Activated CD8-positive, alpha-beta memory T cell treated with anti-CD3 and anti-CD28 coated beads for 36 hours (primary cell): ENCODE measurements at regions not wholly inside any gene's neighbourhood (a gene's known extent, or its start where the extent isn't known, plus 50 kb on each side); places are given as distances from the start of the nearest gene placed in this dataset.

Source experiments
- CTCF ChIA-PET: fragments of 350-600 bp; sonication (Branson Sonifier 250); formaldehyde crosslinking; loops from one replicate; lab custom pipeline; 2021; ENCODE audit warnings: antibody characterized with exemption; lab: Charles Lee
- POLR2A ChIA-PET: fragments of 350-600 bp; sonication (Branson Sonifier 250); formaldehyde crosslinking; loops from one replicate; lab custom pipeline; 2021; ENCODE audit warnings: antibody characterized with exemption; lab: Charles Lee

DNA sequence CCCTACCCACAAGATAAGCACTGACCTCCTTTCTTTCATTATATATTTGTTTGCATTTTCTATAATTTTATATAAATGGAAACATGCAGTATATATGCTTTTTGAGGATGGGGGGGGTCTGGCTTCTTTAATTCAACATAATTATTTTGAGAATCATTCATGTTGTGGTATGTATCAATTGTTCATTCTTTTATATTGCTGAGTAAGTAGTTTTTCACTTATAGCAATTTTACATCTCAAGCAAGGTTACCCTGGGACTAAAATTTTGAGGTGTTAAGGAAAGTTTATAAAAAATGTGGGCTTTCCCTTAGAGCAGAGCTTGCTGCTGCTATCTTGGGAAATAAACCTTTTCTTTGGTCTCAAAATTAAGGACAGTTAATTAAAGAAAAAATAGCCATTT is 89.9 kb upstream of the EGLN3 start:
- POLR2A ChIA-PET = no interaction called here
- CTCF ChIA-PET = no interaction called here

DNA sequence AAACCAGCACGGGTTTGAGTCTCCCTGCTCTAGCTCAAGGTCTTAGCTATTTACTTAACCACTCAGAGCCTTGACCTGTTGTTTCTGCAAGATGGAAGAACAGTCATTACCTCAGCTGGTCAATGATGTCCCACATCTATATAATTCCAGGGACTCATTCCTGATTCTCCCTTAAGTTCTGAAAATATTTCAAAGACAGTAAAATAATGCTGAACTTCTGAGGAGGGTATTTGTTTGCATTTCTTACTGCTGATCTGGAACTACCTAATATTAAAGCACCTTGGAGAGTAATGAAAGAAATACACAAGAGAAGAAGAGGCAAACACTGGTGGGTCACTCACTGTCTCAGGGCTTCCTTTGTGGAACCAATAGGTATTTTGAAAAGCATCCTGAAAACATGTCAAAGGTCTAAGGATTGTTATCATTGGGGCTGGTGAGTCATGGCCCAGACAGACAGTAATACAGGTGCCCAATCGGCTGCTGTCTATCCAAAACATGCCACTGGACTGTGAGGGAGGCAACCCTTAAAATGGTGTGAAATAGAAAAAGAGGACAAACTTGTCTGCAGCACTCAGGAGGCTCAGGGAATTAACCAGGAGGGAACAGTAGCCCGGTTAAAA is 88.7 kb upstream of the EGLN3 start:
- POLR2A ChIA-PET = no interaction called here
- CTCF ChIA-PET = no interaction called here

DNA sequence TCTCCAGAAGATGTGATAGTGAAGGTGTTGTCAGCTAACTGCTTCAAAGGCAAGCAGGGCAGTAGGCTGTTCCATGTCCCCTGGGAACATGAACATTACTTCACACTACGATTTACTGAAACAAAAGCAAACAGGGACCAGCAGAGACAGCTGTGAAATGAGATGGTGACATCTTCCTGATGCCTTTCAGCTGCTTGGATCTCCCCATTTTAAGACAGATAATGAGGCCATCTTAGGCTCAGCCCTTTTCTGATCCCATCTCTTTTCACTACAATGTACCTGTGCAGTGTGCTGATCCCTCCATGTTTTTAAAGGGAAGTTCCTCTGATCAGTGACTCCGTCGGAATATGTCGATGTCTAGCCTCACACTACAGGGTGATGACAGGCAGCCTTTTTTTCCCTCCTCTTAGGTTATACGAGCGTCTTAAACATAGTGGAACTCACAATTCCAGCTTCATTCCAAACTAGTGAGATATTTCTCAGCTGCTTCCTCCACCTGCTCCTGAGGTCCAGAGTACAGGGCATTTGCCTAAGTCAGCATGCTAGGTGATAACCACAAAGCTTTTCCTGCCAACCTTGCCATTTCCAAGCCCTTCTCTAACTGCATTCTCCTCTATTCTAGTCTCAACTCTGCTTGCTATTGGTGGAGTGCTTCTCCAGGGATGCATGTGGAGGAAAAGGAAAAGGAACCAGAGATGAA is 87.6 kb upstream of the EGLN3 start:
- ChIA-PET POLR2A (no interaction called here), CTCF (no interaction called here)

DNA sequence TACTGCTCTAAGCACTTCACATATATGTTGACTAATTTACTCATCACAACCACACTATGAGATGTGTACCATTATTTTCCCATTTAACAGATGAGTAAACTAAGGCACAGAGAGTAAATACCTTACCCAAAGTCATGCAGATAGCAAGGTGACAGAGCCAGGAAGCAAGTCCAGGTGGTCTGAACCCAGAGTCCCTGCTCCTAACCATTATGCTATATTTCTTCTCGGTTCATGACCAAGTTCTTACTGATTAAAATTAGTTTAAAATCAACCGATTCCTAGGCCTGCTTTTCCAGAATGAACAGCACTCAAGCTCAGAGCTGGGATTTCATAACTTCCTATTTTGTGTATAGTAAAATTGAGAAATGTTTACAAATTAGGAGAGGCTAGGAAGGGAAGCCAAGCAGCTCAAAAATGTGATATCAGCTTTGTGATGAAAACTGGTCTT is 85.5 kb upstream of the EGLN3 start:
- ChIA-PET CTCF (no interaction called here), POLR2A (no interaction called here)

DNA sequence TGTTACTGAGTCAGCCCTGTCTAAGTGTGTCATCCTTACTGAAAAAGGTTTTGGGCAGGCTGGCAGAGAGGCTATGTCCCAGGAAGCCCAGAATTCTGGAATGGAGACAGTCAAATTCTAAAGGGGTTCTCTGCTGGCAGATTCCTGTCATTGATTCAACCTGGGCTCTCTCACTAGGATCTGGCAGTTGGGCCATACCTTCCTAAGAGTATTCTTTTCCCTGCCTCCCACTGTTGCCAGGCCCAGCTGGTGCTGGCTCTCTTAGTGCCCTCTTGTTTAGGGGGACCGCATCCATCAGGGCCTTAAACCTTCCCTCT is 85.0 kb upstream of the EGLN3 start:
- ChIA-PET POLR2A (no interaction called here), CTCF (no interaction called here)

DNA sequence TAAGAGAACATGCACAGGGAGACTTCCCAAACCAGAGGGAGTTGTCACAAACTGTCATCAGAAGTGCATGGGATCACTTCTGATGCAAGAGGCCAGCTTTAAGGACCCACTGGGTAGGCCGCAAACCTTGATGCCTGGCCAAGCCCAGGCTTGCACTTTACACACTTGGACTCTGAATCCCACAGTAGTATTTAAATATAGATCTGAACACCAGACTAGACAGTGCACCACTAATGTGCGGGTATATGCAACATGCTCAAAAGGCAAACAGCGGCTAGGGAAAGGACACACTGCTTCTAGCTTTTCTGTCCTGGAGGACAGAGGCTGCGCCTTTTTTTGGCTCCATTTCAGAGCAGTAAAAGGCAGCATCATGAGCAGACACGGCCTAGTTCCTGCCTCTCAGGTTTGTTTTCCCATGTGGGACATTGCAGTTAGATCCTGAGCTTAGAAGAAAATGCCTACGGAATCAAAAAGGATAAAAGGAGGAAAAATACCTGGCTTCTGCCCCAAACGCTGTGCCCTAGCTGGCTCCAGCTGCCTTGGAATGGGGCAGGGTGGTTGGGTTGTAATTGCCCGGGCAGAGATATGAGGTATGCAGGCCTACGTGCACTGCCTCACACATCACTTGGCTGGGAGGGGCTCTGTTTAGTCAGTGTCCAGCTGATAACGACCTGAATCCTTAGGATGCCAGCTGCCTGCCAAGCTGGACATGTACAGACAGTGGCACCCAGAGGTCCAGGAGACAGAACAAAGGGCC is 84.5 kb upstream of the EGLN3 start:
- CTCF ChIA-PET = no interaction called here

DNA sequence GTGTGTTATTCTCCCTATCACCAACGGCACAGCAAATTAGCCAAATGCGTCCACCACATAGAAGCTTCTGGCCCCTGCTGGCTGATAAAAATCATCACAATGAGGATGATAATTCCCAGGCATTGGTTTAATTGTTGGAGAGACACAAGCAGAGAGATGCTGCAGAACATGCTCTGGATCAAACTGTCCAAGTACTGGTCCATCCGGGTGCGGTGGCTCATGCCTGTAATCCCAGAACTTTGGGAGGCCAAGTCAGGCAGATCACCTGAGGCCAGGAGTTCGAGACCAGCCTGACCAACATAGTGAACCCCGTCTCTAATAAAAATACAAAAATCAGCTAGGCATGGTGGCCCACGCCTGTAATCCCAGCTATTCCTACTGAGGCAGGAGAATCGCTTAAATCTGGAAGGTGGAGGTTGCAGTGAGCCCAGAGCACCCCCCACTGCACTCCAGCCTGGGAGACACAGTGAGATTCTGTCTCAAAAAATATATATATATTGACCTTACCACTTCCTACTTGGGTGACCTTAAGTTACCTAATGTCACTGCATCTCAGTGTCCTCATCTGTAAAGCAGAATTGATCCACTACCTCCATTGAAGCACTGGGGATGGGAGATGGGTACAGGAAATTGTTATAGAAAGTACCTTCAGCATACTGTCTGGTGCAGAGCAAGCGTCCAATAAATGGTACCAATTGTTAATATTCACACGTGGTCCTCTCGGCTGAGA is 83.7 kb upstream of the EGLN3 start:
- POLR2A ChIA-PET = no interaction called here
- CTCF ChIA-PET = no interaction called here

More for the DNA sequence above, 84.5 kb upstream of the EGLN3 start:
- POLR2A ChIA-PET = no interaction called here

DNA sequence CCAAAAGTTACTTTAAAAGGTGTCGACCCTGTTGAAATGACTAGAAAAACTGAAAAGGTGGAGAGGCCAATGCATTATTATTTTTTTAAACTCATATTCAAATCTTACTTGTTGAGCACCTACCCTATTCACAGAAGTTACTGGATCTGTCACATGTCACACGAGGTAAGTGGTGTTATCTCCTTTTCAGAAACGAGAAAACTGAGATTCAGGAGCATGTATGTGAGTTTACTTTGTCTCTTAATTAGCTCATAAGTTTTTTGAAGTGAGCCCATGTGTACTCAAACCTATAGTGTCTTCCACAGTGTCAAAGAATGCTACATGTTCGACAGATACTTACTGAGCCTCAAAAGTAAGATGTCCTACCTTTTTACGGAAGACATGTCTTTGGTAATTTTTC is 81.8 kb upstream of the EGLN3 start:
- ChIA-PET CTCF (no interaction called here), POLR2A (no interaction called here)

DNA sequence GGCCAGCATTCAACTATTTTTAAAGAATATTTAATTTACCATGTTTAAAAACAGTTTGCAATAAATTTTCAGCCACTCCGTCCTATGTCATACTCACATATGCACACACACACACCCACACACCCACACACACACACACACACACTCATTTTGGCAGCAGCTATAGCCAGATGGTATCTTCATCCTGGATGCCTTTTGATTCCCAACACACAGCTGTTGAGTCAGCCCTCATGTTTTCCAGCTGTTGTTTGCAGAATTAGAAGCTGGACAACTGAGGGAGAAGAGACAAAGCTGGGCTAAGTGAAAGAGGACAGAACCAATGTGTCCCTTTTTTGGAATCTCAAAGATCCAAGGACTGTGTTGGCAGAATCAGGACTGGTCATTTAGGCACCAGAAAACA is 80.0 kb upstream of the EGLN3 start:
- ChIA-PET CTCF (no interaction called here), POLR2A (no interaction called here)

DNA sequence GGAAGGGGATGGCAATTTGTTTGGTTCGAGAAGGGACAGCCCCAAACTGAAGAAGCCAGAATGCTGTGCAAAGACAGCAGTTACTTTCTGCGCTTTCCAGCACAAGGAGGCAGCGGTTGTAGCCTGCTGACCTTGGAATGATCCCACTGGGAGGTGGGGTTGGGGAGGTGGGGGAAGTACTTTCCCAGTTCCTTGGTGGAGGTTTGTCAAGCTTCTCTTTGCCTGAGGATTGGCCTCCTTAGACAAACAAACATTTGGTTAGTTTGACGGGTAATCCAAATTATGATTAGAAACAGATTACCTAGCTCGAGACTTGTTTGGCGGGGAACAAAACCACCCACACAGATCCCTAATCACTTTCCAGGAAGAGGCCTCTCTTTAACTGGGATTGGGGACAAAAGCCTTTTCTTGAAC is 79.1 kb upstream of the EGLN3 start:
- CTCF ChIA-PET = no interaction called here
- POLR2A ChIA-PET = no interaction called here

DNA sequence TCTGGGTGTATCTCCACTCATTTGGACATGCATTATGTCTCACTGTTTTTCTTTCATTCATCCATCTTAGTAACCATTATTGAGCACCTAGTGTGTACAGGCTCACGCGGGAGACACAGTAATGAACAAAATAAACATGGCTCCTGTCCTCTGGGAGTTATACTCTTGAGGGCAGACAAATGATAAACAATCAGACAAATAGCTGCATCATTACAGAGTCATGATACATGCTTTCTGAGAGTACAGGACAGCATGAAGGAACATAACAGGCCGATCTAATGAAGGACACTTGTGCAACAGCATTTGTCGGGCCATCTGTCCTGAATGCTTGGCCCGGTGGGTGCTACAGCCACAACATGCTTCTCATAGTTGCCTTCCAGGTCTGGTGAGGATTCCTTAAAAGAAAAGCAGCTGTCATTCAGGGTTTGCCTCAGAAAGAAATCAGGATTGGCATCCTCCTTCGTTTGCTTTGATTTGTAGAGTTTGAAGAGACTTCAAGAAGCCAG is 77.2 kb upstream of the EGLN3 start:
- POLR2A ChIA-PET = no interaction called here
- CTCF ChIA-PET = no interaction called here

DNA sequence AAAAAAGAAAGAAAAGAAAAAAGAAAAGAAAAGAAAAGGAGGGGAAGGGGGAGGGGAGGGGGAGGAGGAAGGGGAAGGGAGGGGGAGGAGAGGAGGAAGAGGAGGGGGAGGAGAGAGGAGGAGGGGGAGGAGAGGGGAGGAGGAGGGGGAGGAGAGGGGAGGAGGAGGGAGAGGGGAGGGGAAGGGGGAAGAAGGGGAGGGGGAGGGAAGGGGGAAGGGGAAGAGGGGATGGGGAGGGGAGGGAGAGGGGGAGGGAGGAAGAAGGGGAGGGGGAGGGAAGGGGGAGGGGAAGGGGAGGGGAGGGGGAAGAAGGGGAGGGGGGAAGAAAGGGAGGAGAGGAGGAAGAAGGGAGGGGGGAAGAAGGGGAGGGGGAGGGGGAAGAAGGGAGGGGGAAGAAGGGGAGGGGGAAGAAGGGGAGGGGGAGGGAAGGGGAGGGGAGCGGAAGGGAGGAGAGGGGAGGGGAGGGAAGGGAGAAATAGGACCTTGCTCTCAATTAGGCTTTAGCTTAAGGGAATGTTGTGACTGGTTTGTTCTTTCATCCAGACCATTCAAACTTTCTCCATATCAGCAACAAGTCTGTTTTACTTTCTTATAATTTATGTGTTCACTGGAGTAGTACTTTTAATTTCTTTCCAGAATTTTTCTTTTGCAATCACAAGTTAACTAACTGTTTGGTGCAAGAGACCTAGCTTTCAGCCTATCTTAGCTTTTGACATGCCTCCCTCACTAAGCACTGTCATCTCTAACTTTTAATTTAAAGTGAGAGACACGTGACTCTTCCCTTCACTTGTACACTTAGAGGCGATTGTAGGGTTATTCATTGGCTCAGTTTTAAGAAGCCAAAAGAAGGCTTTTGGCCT is 76.5 kb upstream of the EGLN3 start:
- CTCF ChIA-PET = no interaction called here
- POLR2A ChIA-PET = no interaction called here

DNA sequence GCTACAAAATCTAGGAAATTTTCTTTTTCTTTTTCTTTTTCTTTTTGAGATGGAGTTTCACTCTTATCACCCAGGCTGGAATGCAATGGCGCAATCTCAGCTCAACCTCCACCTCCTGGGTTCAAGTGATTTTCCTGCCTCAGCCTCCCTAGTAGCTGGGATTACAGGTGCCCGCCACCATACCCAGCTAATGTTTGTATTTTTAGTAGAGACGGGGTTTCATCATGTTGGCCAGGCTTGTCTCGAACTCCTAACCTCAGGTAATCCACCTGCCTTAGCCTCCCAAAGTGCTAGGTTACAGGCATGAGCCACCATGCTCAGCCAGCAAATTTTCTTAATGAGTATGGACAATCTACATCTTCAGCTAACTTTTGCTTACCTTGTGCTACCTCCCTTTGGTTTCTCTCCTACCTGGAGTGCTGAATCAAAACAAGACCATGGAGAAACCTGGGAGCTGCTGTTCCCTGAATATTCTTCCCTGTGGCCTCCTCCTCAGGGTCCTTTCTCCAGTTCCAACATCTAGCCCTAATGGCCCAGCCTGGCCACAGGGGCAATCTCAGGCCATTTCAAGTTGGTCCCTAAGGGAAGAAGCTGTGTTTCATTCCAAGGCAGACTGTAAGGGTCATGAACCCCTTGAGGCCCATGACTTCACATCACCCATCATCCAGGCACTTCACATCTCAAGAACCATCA is 74.6 kb upstream of the EGLN3 start:
- POLR2A ChIA-PET = no interaction called here
- CTCF ChIA-PET = no interaction called here

DNA sequence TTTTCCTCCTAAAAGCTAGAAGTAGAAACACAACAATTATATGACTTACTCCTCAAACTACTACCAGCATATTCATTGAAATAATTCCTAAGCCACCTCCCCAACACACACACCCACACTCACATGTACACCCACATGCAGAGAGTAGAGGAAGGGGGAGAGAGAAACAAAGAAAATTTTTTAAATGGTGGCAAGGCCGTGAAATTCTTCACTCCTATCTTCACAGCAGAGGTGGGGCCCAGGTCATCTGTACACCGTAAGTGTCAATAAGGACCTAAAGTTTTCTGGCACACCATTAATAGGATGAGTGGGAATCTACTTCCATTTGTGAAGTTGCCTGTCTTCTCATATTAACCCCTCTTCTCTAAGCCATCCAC is 73.9 kb upstream of the EGLN3 start:
- POLR2A ChIA-PET = no interaction called here
- CTCF ChIA-PET = no interaction called here

DNA sequence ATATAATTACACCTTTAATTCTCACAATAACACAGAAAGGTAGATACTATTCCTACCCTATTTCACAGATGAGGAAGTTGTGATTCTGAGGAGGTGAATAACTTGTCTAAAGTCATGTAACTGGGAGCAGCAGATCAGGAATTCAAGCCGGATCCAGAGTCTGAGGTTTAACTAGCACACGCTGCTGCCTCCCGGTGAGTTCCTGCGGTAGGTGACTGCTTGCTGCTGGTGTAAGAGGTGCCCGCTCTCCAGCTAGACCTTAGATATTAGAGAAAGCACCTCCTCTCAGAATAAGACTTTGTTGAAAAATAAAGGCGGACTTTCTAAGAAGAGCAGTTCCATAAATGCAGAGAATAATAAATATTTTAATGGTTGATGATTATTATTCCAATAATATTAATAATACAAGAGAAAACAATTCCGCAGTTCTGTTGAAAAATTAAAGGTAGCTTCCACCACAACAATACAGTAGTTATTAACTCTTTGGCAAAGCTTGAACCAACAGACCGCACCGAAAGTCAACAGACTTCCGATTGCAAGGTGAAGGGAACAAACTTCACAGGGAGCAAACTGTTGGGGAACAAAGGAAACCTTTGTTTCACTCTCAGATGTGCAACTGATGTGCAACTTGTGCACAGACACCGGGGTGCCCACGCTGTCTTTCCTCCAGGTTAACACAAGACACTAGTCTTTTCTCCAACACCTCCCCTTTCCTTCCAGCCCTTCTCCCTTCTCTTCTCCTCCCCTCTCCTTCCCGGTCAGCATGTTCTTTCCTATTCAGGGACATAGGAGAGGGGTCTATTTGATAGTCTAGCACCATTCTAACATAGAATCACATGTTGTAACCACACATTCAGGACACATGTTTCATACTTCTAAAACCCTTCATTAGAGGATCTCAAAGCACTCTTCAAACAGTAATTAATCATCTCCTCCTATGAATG is 73.2 kb upstream of the EGLN3 start:
- CTCF ChIA-PET = no interaction called here

DNA sequence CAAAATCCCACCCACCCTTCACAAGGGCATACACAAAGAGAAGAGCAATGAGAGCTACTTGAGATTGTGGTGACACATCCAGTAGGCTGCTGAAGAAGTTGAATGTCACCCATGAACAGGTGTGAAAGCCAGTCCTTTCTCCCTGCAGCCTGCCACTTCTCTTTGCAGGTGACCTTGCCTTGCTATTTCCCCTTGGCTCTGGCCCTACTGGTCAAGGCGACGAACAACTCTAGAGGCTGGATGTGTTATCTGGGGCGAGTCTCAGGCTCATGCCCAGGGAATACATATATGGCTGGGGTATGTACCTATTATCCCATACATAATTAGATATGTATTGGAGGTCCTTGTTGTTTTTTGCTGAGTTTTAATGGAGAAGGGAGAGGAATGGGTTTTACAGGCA is 70.2 kb upstream of the EGLN3 start:
- CTCF ChIA-PET = no interaction called here
- POLR2A ChIA-PET = no interaction called here

More for the DNA sequence above, 73.2 kb upstream of the EGLN3 start:
- POLR2A ChIA-PET = no interaction called here

DNA sequence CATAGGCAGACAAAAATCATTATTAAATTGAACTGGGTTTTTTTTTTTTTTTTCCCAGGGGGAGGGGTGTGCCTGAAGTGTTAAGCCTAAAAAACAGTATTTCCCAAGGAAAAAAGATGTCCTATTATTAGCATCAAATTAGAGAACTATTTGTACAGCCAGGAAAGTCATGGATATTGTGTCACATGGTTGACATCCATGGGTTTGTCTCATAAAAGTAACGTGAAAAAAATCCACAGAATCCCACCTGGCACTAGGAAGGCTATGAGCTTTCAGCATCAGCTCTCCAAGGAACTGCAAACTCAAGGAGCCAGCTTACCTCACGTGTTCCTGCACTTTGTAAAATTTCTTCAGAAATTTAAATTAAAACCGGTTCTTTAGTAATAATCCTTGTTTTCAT is 69.1 kb upstream of the EGLN3 start:
- POLR2A ChIA-PET = no interaction called here
- CTCF ChIA-PET = no interaction called here
